COLO668 (cell line): ENCODE measurements at regions not wholly inside any gene's neighbourhood (a gene's known extent, or its start where the extent isn't known, plus 50 kb on each side); places are given as distances from the start of the nearest gene placed in this dataset.
"Not testable (repeated sequence)": the region's sequence is repeated elsewhere in the genome, so short reads cannot be mapped to it uniquely, and the experiment has no call there.

Source experiments
- DNase-seq: peaks from one replicate; lab custom pipeline; 2025; ENCODE audit not compliant: unreplicated experiment; lab: John Stamatoyannopoulos, UW

DNA sequence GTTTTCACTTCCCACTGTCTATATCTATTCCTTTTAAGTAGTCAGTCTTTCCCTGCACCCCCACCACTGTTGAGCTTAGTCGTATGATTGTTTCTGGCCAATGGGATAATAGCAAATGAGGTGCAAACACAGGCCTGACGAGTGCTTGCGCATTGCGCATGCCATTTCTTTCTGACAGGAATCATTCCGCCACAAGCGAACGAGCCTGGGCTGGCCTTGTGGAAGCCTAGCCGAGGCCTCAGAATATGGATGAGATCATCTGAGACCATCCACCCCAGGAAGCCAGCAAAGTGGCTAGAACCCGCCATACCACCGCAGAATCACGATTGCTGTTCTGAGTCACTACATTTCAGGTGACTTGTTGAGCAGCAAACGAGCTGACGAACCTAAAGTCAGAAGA lies 52.2 kb upstream of the PRL start:
- DNase-seq: no peak

DNA sequence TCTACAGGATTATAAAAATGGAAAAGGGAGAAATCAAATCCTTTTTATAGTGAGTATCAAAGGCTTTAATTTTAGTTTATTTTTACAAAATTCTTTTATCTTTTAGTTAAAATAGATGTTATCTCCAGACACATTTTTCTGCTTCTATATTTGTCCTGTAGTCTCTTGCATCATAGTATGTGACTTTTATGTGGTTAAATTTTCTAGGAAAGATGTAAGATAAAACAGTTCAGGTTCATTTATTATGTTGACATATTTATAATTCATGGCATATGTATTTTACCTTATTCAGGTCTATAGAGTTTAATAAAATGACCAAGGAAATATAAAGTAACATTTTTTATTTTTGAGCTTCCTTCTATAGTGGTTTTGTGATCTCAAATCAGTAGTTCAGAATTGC lies 52.7 kb upstream of the PRL start:
- no peak for DNase-seq

DNA sequence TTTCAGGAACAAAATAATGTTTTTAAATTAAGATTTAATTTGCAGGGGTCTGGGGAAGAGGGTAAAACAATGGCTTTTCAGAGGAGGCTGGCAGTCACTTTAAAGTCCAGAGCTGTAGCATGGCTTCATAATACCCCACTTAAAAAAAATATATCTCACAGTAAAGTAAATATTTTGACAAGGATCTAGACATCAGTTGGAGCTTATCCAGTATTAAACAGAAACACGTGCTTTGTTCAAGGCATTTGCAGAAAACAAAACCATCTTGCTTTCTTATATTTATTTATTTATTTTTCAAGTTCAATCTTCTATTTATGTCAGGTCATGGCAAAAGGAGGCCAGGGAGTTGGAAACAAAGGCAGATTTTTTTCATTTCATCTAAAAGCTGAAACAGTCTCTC lies 53.3 kb upstream of the PRL start:
- no peak for DNase-seq

- no peak for DNase-seq
Measured at GRCh38 chr6:22353101-22353500, 56.3 kb upstream of the PRL start.

DNA sequence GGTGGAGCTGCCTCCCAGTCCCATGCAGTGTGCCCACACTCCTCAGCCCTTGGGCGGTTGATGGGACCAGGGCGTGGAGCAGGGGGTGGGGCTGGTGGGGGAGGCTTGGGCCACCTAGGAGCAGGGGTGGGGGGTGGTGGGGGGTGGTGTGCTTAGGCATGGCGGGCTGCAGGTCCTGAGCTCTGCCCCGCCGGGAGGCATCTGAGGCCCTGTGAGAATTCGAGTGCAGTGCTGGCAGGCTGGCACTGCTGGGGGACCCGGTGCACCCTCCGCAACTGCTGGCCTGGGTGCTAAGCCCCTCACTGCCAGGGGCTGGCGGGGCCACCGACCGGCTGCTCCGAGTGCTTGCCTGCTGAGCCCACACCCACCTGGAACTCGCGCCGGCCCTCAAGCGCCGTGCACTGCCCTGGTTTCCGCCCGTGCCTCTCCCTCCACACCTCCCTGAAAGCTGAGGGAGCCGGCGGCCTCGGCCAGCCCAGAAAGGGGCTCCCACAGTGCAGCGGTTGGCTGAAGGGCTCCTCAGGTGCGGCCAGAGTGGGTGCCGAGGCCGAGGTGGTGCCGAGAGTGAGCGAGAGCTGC lies 59.6 kb upstream of the PRL start:
- no peak for DNase-seq

- no peak for DNase-seq
Measured at GRCh38 chr6:22357724-22358189, 60.9 kb upstream of the PRL start.

- DNase-seq: no peak
Measured at GRCh38 chr6:22361576-22361975, 64.7 kb upstream of the PRL start.

DNA sequence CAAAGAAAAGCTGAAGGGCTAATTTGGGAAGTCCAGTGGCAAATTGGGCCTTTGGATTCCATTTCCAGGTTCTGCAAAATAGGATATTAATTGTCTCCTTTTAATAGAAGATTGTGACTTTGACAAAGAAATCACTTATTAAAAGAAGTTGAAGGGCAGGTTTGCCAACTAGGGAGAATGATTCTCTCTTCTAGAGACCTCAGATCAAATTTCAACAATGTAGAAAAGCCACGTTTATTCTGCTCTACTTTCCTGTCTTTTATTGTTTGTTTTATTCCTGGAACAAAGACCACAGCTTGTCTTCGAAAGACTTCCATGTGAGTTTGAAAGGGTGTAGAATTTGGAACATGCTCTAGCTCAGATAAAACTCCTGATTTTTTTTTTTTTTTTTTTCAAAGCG lies 65.5 kb upstream of the PRL start:
- DNase-seq: no peak

DNA sequence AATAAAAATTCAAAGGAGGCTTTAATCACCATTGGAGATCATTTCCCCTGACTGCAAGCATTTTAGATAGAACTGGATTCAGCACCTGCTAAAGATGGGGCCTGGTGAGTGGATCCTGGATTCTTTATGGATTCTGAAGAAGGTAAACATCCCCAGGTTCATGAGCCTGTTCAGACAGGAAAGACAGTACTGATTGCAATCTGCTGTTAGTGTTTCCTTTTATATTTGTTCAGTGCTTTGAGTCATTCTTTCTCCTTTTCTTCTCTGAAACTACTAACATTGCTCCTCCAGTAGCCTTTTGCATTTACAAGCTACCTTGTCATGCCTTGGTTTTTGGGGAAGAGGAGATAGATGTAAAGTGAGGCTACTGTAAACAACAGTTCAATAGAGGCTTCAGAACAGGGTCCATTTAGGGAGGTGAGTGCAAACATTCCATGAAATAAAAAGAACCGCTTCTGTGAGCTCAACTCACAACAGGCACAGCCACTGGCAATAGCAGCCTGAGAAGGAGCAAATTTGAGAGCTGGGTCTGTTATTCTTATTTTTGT lies 66.4 kb upstream of the PRL start:
- peak; percentile 27 for DNase-seq

GRCh38 chr6:22363714-22364239 lies 66.9 kb upstream of the PRL start:
- DNase-seq: no peak

- DNase-seq: no peak
Measured at GRCh38 chr6:22364306-22364705, 67.5 kb upstream of the PRL start.

GRCh38 chr6:22366214-22366613 lies 69.4 kb upstream of the PRL start:
- no peak for DNase-seq

DNA sequence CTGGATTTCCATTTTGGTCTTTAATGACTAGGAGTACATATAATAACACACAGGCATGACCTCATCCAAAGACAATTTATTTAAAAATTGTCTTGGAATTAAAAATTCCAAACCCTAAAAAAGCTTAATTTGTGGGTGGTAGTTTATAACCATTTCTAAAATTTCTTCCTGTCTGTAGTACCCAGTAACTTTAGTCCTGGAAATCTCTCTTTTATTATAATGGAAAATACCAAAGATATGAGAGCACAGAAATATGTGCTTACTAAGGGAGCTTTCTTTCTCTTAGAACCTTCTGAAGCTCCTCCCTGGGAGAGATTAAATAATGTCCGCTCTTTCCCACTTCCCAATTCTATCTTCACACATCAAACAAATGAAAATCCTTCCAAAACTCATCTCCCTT lies 70.5 kb upstream of the PRL start:
- DNase-seq: no peak

- no peak for DNase-seq
Measured at GRCh38 chr6:22368794-22369193, 72.0 kb upstream of the PRL start.

- no peak for DNase-seq
Measured at GRCh38 chr6:22372922-22373321, 76.1 kb upstream of the PRL start.

DNA sequence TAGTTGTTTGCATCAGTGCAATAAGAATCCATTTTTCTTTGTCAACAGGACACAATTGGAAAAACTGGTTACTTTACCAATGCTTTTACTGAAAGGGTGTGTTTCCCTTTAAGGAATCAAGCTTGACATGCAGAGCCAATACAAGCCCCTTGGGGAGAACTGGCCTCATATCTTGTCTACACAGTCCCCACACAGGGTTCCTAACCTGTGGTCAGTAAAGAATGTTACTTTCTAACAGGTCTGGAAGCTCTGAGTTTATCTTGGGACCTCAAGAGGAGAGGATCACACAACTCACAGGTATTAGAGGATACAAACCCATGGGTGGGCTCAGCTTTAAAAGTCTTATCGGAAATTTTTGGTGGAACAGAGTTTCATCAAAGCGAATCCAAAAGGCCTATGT lies 78.1 kb upstream of the PRL start:
- not testable (repeated sequence) for DNase-seq

GRCh38 chr6:22376293-22376692 lies 79.5 kb upstream of the PRL start:
- not testable (repeated sequence) for DNase-seq

DNA sequence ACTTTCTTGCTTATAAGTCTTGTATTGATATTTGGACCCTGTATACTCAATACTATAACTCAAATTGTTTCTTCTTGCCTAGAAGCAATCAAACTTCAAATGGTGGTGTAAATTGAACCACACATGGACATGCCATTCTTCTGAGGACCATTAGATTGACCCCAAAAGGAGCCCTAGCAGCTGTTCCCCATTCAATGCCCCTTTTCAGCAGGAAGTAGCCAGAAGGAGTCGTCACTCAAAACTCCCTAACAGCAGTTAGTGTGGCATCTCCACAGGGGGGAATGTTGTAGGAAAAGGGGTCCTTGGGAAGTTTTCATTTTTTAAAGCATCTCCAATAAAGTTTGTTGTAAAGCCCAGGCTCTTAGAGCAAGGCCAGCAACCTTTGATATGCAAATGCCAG lies 81.7 kb upstream of the PRL start:
- DNase-seq: not testable (repeated sequence)

- DNase-seq: no peak
Measured at GRCh38 chr6:22380236-22380635, 83.4 kb upstream of the PRL start.

GRCh38 chr6:22381845-22382544 lies 85.2 kb upstream of the PRL start:
- DNase-seq: no peak

- no peak for DNase-seq
Measured at GRCh38 chr6:22383016-22383415, 86.2 kb upstream of the PRL start.

GRCh38 chr6:22392711-22393110 lies 95.9 kb upstream of the PRL start:
- no peak for DNase-seq
